ENCODE measurements at regions not wholly inside any gene's neighbourhood (a gene's known extent, or its start where the extent isn't known, plus 50 kb on each side); places are given as distances from the start of the nearest gene placed in this dataset.
"Not testable (repeated sequence)": the region's sequence is repeated elsewhere in the genome, so short reads cannot be mapped to it uniquely, and the experiment has no call there.

DNA sequence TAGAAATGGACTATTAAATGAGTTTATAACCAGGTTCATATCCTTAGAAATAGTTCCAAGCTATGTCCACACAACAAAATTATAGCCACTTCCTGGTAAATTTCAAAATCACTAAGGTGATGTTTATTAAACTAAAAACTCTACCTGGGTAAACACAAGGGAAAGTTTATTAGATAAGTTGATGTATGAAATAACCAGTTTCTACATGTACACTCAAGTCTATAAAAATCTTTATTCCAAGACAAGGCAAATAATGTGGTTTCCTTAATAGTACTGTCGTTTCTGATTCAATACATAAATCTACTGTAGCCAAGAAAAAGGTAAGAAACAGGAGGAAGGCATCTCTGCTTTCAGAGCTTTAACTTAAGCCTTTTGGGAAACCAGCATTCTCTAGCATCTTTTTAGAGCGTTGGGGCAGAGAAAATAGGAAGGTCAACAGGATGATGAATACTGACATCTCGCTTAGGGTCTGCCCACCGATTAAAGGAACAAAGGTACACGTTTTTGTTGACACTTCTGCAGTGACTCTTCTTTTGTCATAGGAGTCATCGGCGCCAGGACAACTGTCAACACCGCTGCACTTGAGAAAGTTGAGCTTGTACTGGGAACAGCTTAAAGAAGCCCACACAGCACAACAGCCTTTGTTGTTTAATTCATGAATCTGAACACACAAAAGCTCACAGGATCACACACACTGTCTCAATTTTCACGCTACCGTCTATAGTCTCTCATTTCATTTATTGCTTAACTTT is 513.6 kb downstream of the SLCO4C1 start:
- Histone ChIP-seq H3K9me2 (ENCODE audit: low read depth, low read length) (no peaks in the 10 kb centered on the region), H3K27me3 (ENCODE audit: insufficient read depth, low read length) (no peaks in the 10 kb centered on the region), H3K4me3 (ENCODE audit: low read depth, low read length, poor library complexity, severe bottlenecking) (no peak overlapping the region), H3K4me2 (ENCODE audit: low read length) (no peak overlapping the region), H3K4me1 (ENCODE audit: insufficient read depth, low read length, severe bottlenecking) (no peaks in the 10 kb centered on the region), H3K27ac (ENCODE audit: low read depth, low read length, poor library complexity, severe bottlenecking) (no peak overlapping the region), H3K79me2 (ENCODE audit: insufficient read depth, low read length) (no peaks in the 10 kb centered on the region), H3K9ac (ENCODE audit: low read length) (no peak overlapping the region), H3K36me3 (ENCODE audit: insufficient read depth, low read length) (no peaks in the 10 kb centered on the region), H2AFZ (ENCODE audit: low read length) (no peak overlapping the region), H3K9me3 (ENCODE audit: low read length) (no peaks in the 10 kb centered on the region), H3F3A (ENCODE audit: insufficient read depth, low read length) (no peaks in the 10 kb centered on the region), H4K20me1 (ENCODE audit: insufficient read depth, low read length) (no peaks in the 10 kb centered on the region)
- TF ChIP-seq, protein P1, sequence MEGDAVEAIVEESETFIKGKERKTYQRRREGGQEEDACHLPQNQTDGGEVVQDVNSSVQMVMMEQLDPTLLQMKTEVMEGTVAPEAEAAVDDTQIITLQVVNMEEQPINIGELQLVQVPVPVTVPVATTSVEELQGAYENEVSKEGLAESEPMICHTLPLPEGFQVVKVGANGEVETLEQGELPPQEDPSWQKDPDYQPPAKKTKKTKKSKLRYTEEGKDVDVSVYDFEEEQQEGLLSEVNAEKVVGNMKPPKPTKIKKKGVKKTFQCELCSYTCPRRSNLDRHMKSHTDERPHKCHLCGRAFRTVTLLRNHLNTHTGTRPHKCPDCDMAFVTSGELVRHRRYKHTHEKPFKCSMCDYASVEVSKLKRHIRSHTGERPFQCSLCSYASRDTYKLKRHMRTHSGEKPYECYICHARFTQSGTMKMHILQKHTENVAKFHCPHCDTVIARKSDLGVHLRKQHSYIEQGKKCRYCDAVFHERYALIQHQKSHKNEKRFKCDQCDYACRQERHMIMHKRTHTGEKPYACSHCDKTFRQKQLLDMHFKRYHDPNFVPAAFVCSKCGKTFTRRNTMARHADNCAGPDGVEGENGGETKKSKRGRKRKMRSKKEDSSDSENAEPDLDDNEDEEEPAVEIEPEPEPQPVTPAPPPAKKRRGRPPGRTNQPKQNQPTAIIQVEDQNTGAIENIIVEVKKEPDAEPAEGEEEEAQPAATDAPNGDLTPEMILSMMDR (IDR thresholded peaks at IDR 0.05; ENCODE audit: low read length): no peak
- no peak for TF ChIP-seq EZH2 (IDR thresholded peaks at IDR 0.05; ENCODE audit: borderline replicate concordance, low read length)

DNA sequence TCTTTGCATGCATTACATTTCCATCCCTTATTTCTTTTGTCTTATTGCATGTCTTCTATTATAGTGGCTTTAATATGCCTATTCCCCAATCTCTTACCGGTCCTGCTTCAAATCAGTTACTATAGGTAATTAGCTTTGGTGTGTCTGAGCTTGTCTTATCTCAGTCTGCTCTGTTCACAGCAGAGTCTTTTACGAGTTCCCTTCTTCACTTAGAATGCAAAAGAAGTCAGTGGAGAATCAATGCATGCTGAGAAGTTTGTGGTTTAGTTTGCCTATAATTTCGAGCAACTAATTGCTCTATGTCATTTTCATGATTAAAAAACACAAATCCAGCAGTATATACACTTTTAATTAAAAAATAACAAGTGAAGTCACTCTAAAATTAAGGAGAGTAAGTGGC is 545.0 kb downstream of the SLCO4C1 start:
- no peak overlapping the region for H3K27ac ChIP-seq (ENCODE audit: low read depth, low read length, poor library complexity, severe bottlenecking)
- no peaks in the 10 kb centered on the region for H3F3A ChIP-seq (ENCODE audit: insufficient read depth, low read length)
- H3K36me3 ChIP-seq (ENCODE audit: insufficient read depth, low read length): no peaks in the 10 kb centered on the region
- H3K9ac ChIP-seq (ENCODE audit: low read length): no peak overlapping the region
- H3K79me2 ChIP-seq (ENCODE audit: insufficient read depth, low read length): no peaks in the 10 kb centered on the region
- TF ChIP-seq, protein P1 (IDR thresholded peaks at IDR 0.05; ENCODE audit: low read length): no peak
- TF ChIP-seq EZH2 (IDR thresholded peaks at IDR 0.05; ENCODE audit: borderline replicate concordance, low read length): no peak
- no peaks in the 10 kb centered on the region for H3K9me3 ChIP-seq (ENCODE audit: low read length)
- H3K4me3 ChIP-seq (ENCODE audit: low read depth, low read length, poor library complexity, severe bottlenecking): no peak overlapping the region
- no peaks in the 10 kb centered on the region for H4K20me1 ChIP-seq (ENCODE audit: insufficient read depth, low read length)
- no peak overlapping the region for H2AFZ ChIP-seq (ENCODE audit: low read length)
- H3K4me2 ChIP-seq (ENCODE audit: low read length): no peak overlapping the region
- H3K4me1 ChIP-seq (ENCODE audit: insufficient read depth, low read length, severe bottlenecking): no peaks in the 10 kb centered on the region
- H3K27me3 ChIP-seq (ENCODE audit: insufficient read depth, low read length): no peaks in the 10 kb centered on the region
- H3K9me2 ChIP-seq (ENCODE audit: low read depth, low read length): no peaks in the 10 kb centered on the region

DNA sequence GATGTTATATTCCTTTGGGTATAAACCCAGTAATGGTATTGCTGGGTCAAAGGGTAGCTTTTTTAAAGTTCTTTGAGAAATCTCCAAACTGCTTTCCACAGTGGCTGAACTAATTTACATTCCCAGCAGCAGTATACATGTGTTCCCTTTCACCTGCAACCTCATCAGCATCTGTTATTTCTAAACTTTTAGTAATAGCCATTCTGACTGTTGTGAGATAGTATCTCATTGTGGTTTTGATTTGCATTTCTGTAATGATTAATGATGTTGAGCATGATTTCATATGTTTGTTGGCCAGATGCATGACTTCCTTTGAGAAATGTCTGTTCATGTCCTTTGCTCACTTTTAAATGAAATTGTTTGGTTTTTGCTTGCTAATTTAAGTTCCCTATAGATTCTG is 553.1 kb downstream of the SLCO4C1 start:
- H2AFZ ChIP-seq (ENCODE audit: low read length); H3K9me3 ChIP-seq (ENCODE audit: low read length); H3K79me2 ChIP-seq (ENCODE audit: insufficient read depth, low read length); H3K27me3 ChIP-seq (ENCODE audit: insufficient read depth, low read length); H3K9me2 ChIP-seq (ENCODE audit: low read depth, low read length); H3K27ac ChIP-seq (ENCODE audit: low read depth, low read length, poor library complexity, severe bottlenecking); H3K4me1 ChIP-seq (ENCODE audit: insufficient read depth, low read length, severe bottlenecking); H3K4me2 ChIP-seq (ENCODE audit: low read length); H3F3A ChIP-seq (ENCODE audit: insufficient read depth, low read length); H3K4me3 ChIP-seq (ENCODE audit: low read depth, low read length, poor library complexity, severe bottlenecking); H3K9ac ChIP-seq (ENCODE audit: low read length); H3K36me3 ChIP-seq (ENCODE audit: insufficient read depth, low read length); H4K20me1 ChIP-seq (ENCODE audit: insufficient read depth, low read length): not testable (repeated sequence)

DNA sequence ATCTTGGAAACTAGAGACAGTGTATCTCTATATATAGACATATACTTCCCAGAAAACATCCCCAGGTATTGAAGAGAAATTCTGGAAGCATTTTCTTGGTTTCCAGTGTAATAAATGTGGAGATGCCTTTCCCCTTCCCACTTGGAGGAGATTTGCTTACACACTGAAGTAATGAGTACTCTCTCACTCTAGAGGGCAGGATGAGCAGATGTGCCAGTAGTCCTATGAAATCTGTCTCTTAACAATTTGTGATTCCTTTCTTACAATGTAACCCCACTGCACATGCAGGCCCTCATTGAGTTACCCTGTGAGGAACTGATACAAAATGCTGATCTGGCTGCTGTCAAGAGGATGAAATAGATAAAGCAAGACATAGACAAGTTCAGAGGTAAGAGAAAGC is 567.2 kb downstream of the SLCO4C1 start:
- Histone ChIP-seq H3K27ac (ENCODE audit: low read depth, low read length, poor library complexity, severe bottlenecking) (no peak overlapping the region), H3F3A (ENCODE audit: insufficient read depth, low read length) (no peaks in the 10 kb centered on the region), H4K20me1 (ENCODE audit: insufficient read depth, low read length) (no peaks in the 10 kb centered on the region), H3K4me3 (ENCODE audit: low read depth, low read length, poor library complexity, severe bottlenecking) (no peak overlapping the region), H3K4me1 (ENCODE audit: insufficient read depth, low read length, severe bottlenecking) (no peaks in the 10 kb centered on the region), H3K9me3 (ENCODE audit: low read length) (no peaks in the 10 kb centered on the region), H3K9me2 (ENCODE audit: low read depth, low read length) (no peaks in the 10 kb centered on the region), H3K36me3 (ENCODE audit: insufficient read depth, low read length) (no peaks in the 10 kb centered on the region), H3K79me2 (ENCODE audit: insufficient read depth, low read length) (no peaks in the 10 kb centered on the region), H2AFZ (ENCODE audit: low read length) (no peak overlapping the region), H3K4me2 (ENCODE audit: low read length) (no peak overlapping the region), H3K27me3 (ENCODE audit: insufficient read depth, low read length) (no peaks in the 10 kb centered on the region), H3K9ac (ENCODE audit: low read length) (no peak overlapping the region)
- TF ChIP-seq, protein P1 (IDR thresholded peaks at IDR 0.05; ENCODE audit: low read length): peak; percentile 25; the same call in 1 of the 2 replicates
- no peak for TF ChIP-seq EZH2 (IDR thresholded peaks at IDR 0.05; ENCODE audit: borderline replicate concordance, low read length)
